SK-N-SH (cell line): ENCODE measurements at regions not wholly inside any gene's neighbourhood (a gene's known extent, or its start where the extent isn't known, plus 50 kb on each side); places are given as distances from the start of the nearest gene placed in this dataset.

Source experiments
- CTCF ChIA-PET: fragments of 300-600, 350-600 bp; formaldehyde crosslinking; extraction: SDS; loops from one replicate; lab custom pipeline; 2021; lab: Yijun Ruan, JAX
- POLR2A ChIA-PET: fragments of 350-600 bp; sonication (Branson Sonifier 250); formaldehyde crosslinking; extraction: SDS; loops from one replicate; lab custom pipeline; 2020; ENCODE audit warnings: antibody characterized with exemption, inconsistent platforms; lab: Yijun Ruan, JAX
- DNase-seq: peaks from one replicate; pipeline ENCODE4 v3.0.0; 2012
- H2AFZ ChIP-seq: fragments of 200-600 bp; sonication (generic); 2 replicates; pipeline ENCODE4 v1.8.1; 2016; ENCODE audit warnings: antibody characterized with exemption, mild to moderate bottlenecking, low read depth
- H3F3A ChIP-seq: fragments of 200-600 bp; sonication (generic); replicated peaks from 2 replicates; pipeline ENCODE3; 2016; ENCODE audit warnings: antibody characterized with exemption, mild to moderate bottlenecking; ENCODE audit not compliant: insufficient read depth
- H3K27ac ChIP-seq, 2 experiments: fragments of 200-500 bp in 1 of 2; fragments of 200-600 bp in 1 of 2; sonication (Bioruptor generic) in 1 of 2; sonication (generic), shearing (Covaris generic) in 1 of 2; 2 replicates each; pipeline versions ENCODE4 v1.5.1 to v1.6.1; 2014 to 2016; ENCODE audit warnings: low read depth in 2 of 2, inconsistent platforms in 1 of 2, low read length in 1 of 2, mild to moderate bottlenecking in 1 of 2, mixed read lengths in 1 of 2
- H3K27me3 ChIP-seq: fragments of 200-600 bp; sonication (generic), shearing (Covaris generic); 2 replicates; pipeline ENCODE4 v1.6.1; 2016; ENCODE audit warnings: mixed run types; ENCODE audit not compliant: insufficient read depth
- H3K36me3 ChIP-seq, 2 experiments: fragments of 200-500 bp in 1 of 2; fragments of 200-600 bp in 1 of 2; sonication (Bioruptor generic) in 1 of 2; sonication (generic) in 1 of 2; replicated peaks in 1 of 2; 2 replicates each; pipeline versions ENCODE3 to v1.5.1; 2014 to 2016; ENCODE audit warnings: low read length in 1 of 2, mild to moderate bottlenecking in 1 of 2; ENCODE audit not compliant: insufficient read depth in 2 of 2, control insufficient read depth in 1 of 2
- H3K4me1 ChIP-seq, 2 experiments: fragments of 200-500 bp in 1 of 2; fragments of 200-600 bp in 1 of 2; sonication (Bioruptor generic) in 1 of 2; sonication (generic), shearing (Covaris generic) in 1 of 2; 2 replicates each; pipeline versions ENCODE4 v1.5.1 to v1.6.1; 2014 to 2016; ENCODE audit warnings: low read depth in 1 of 2, low read length in 1 of 2, mixed run types in 1 of 2; ENCODE audit not compliant: insufficient read depth in 2 of 2, control insufficient read depth in 1 of 2
- H3K4me2 ChIP-seq: fragments of 200-600 bp; sonication (generic), shearing (Covaris generic); 2 replicates; pipeline ENCODE4 v1.6.1; 2017; ENCODE audit warnings: mixed run types
- H3K4me3 ChIP-seq, 2 experiments: fragments of 200-500 bp in 1 of 2; fragments of 200-600 bp in 1 of 2; sonication (Bioruptor generic) in 1 of 2; sonication (generic), shearing (Covaris generic) in 1 of 2; 2 replicates each; pipeline versions ENCODE4 v1.5.1 to v1.8.1; 2014 to 2016; ENCODE audit warnings: low read depth in 2 of 2, inconsistent platforms in 1 of 2, low read length in 1 of 2, mild to moderate bottlenecking in 1 of 2, mixed read lengths in 1 of 2, moderate library complexity in 1 of 2
- H3K79me2 ChIP-seq: fragments of 200-600 bp; sonication (generic); 2 replicates; pipeline ENCODE4 v1.8.1; 2017; ENCODE audit warnings: mild to moderate bottlenecking; ENCODE audit not compliant: insufficient read depth
- H3K9ac ChIP-seq: fragments of 200-600 bp; sonication (generic); 2 replicates; pipeline ENCODE4 v1.6.1; 2017; ENCODE audit warnings: mixed run types
- H3K9me2 ChIP-seq: fragments of 200-600 bp; sonication (generic); 2 replicates; pipeline ENCODE4 v1.6.1; 2017; ENCODE audit warnings: mixed run types
- H3K9me3 ChIP-seq: fragments of 200-600 bp; sonication (generic); 2 replicates; pipeline ENCODE4 v1.6.1; 2017; ENCODE audit warnings: mixed run types, mild to moderate bottlenecking, moderate library complexity
- H4K20me1 ChIP-seq: fragments of 200-600 bp; sonication (generic); 2 replicates; pipeline ENCODE4 v1.6.1; 2017; ENCODE audit warnings: mild to moderate bottlenecking, mixed run types; ENCODE audit not compliant: insufficient read depth
- FOSL2 ChIP-seq: IDR thresholded peaks from 2 replicates; pipeline ENCODE4 v1.4.0; 2012; ENCODE audit warnings: low read depth, mild to moderate bottlenecking, moderate library complexity, borderline replicate concordance
- JUND ChIP-seq: IDR thresholded peaks from 2 replicates; pipeline ENCODE4 v1.4.0; 2012
- RAD21 ChIP-seq: IDR thresholded peaks from 2 replicates; pipeline ENCODE4 v1.6.1; 2012; ENCODE audit warnings: mild to moderate bottlenecking, low read length
- TAF1 ChIP-seq: IDR thresholded peaks from 2 replicates; pipeline ENCODE4 v1.6.1; 2012; ENCODE audit warnings: low read depth, mild to moderate bottlenecking, low read length, moderate library complexity, borderline replicate concordance
- TCF12 ChIP-seq: IDR thresholded peaks from 2 replicates; pipeline ENCODE4 v1.4.0; 2012
- TEAD4 ChIP-seq: IDR thresholded peaks from 2 replicates; pipeline ENCODE4 v1.4.0; 2012; ENCODE audit warnings: mild to moderate bottlenecking, borderline replicate concordance; ENCODE audit not compliant: insufficient read depth
- WGBS: methylation state at CpG from one replicate; pipeline ENCODE4 v1.1.6; 2017; ENCODE audit warnings: low lambda C conversion rate; 5-methylcytosine and 5-hydroxymethylcytosine counted together
- TF ChIP-seq, protein P1 (sequence below): IDR thresholded peaks from 2 replicates; pipeline ENCODE4; 2012
- TF ChIP-seq, protein P2 (sequence below): fragments of 200-600 bp; sonication (generic); IDR thresholded peaks from 2 replicates; pipeline ENCODE4 v1.6.1; 2017; ENCODE audit warnings: antibody characterized with exemption, mild to moderate bottlenecking, moderate library complexity
- TF ChIP-seq, protein P3 (sequence below): fragments of 150-350 bp; IDR thresholded peaks from 2 replicates; pipeline ENCODE4 v1.6.1; 2017; ENCODE audit warnings: antibody characterized with exemption, low read length, low read depth, borderline replicate concordance

DNA sequence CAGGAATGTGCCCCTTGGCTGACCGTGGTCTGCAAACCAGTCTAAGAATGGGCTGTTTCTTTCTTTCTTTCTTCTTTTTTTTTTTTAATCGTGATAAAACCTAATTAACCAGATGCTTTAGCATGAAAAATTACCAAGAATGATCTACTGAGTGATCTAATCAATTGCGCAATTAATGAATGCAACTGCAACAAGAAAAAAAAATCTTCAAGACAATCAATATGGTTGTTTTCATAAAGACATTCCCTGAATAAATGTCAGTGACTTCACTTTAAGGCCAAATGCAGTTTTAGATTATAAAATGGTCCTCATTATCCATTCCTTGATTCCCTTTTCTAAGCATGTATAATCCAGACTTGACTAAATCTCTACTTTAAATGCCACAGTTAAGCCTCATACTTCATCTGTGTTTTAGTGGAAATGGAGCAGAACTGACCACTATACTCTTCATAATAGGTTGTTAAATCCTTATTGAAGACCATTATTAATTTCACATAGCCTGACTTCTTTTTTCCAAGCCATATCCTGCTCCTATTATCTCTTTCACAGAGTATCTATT lies 51.6 kb upstream of the SETD7 start:
- peaks cover 4% of the 10 kb centered on the region for H3F3A ChIP-seq
- H3K27me3 ChIP-seq = no peaks in the 10 kb centered on the region
- no peak overlapping the region for H3K9ac ChIP-seq
- H3K9me3 ChIP-seq = no peaks in the 10 kb centered on the region
- no peak for TF ChIP-seq TCF12
- no peak for TF ChIP-seq RAD21
- no peak for TF ChIP-seq FOSL2
- H3K79me2 ChIP-seq = no peaks in the 10 kb centered on the region
- 67% methylated on average over 3 of the region's 3 CpGs for WGBS
- H3K27ac ChIP-seq = no peak overlapping the region
- CTCF ChIA-PET = interaction anchor here (5.8 kb wide), 1 partner anchor 47 kb away, joined by 157 read pairs; no protein-coding TSS in a partner anchor
- H4K20me1 ChIP-seq = no peaks in the 10 kb centered on the region
- DNase-seq = no peak
- H2AFZ ChIP-seq = no peak overlapping the region
- POLR2A ChIA-PET = interaction anchor here (0.6 kb wide), 1 partner anchor 20 kb away, joined by 3 read pairs; no protein-coding TSS in a partner anchor
- no peak overlapping the region for H3K4me3 ChIP-seq
- no peaks in the 10 kb centered on the region for H3K36me3 ChIP-seq
- H3K4me1 ChIP-seq = peaks cover 0 to 23% of the 10 kb centered on the region in 2 experiments; a peak in 1 of 4 replicates
- no peak overlapping the region for H3K4me2 ChIP-seq
- no peaks in the 10 kb centered on the region for H3K9me2 ChIP-seq

DNA sequence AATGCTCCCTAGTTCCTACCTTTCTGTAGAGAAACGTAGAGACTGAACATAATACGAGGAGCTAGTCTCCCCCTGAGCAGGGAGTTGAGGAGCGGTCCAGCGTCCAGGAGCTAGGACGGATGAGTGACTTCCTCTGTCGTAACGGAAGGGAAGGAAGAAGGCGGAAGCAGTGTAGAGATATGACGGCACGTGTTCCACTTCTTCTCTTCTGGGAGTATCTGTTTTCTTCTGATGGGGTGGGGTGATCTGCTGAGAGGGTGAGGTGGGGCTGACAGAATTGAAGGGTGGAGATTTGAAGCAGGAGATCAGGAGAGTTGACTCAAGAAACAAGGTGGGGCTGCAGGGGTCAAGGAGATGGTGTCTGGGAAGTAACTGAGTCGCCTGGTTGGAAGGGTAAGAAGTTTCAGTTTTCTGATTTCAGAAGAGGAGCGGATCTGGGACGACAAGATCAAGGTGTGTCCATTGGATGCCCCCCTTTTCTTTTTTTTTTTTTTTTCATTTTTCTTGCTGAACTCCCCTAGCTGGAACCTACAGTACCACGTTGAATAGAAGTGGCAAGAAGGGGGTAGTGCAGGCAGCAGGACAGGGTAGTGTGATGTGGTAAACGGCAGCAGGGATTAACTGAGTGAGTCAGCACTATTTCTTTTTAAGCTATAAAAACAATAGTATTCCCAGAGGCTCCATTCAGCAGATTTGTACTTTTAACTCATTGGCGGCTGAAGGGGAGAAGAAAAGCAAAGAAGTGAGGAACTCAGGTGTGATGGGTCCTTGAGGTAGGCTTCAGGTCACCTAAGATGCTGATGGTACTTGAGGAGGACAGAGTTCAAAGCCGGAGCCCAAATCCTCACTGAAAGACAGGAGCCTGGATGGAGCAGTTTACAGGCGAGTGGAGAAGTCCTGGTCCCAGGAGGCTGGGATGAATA lies 50.8 kb upstream of the SETD7 start:
- no peak for TF ChIP-seq JUND
- TF ChIP-seq, protein P1, sequence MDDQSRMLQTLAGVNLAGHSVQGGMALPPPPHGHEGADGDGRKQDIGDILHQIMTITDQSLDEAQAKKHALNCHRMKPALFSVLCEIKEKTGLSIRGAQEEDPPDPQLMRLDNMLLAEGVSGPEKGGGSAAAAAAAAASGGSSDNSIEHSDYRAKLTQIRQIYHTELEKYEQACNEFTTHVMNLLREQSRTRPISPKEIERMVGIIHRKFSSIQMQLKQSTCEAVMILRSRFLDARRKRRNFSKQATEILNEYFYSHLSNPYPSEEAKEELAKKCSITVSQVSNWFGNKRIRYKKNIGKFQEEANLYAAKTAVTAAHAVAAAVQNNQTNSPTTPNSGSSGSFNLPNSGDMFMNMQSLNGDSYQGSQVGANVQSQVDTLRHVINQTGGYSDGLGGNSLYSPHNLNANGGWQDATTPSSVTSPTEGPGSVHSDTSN = no peak
- no peak for TF ChIP-seq TEAD4
- TF ChIP-seq, protein P2, sequence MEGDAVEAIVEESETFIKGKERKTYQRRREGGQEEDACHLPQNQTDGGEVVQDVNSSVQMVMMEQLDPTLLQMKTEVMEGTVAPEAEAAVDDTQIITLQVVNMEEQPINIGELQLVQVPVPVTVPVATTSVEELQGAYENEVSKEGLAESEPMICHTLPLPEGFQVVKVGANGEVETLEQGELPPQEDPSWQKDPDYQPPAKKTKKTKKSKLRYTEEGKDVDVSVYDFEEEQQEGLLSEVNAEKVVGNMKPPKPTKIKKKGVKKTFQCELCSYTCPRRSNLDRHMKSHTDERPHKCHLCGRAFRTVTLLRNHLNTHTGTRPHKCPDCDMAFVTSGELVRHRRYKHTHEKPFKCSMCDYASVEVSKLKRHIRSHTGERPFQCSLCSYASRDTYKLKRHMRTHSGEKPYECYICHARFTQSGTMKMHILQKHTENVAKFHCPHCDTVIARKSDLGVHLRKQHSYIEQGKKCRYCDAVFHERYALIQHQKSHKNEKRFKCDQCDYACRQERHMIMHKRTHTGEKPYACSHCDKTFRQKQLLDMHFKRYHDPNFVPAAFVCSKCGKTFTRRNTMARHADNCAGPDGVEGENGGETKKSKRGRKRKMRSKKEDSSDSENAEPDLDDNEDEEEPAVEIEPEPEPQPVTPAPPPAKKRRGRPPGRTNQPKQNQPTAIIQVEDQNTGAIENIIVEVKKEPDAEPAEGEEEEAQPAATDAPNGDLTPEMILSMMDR = peak; percentile 19; the same call in 1 of the 2 replicates
- TF ChIP-seq TAF1 = no peak
- TF ChIP-seq, protein P3, sequence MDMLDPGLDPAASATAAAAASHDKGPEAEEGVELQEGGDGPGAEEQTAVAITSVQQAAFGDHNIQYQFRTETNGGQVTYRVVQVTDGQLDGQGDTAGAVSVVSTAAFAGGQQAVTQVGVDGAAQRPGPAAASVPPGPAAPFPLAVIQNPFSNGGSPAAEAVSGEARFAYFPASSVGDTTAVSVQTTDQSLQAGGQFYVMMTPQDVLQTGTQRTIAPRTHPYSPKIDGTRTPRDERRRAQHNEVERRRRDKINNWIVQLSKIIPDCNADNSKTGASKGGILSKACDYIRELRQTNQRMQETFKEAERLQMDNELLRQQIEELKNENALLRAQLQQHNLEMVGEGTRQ = no peak
- peaks cover 0 to 23% of the 10 kb centered on the region in 2 experiments; a peak in 1 of 4 replicates for H3K4me1 ChIP-seq
- no peak overlapping the region for H3K4me2 ChIP-seq
- H2AFZ ChIP-seq = no peak overlapping the region
- ChIA-PET POLR2A (interaction anchor here (0.6 kb wide), 1 partner anchor 21 kb away, joined by 3 read pairs; no protein-coding TSS in a partner anchor), CTCF (interaction anchor here (0.6 to 5.8 kb wide), 5 partner anchors 11 to 754 kb away, joined by 3 to 157 read pairs (median 3); no protein-coding TSS in a partner anchor)
- DNase-seq = no peak
- 70% methylated on average over 18 of the region's 18 CpGs for WGBS
- no peaks in the 10 kb centered on the region for H3K79me2 ChIP-seq
- H3K27me3 ChIP-seq = no peaks in the 10 kb centered on the region
- H3K9me2 ChIP-seq = no peaks in the 10 kb centered on the region
- H3K9ac ChIP-seq = no peak overlapping the region
- H3K4me3 ChIP-seq = no peak overlapping the region
- peaks cover 4% of the 10 kb centered on the region for H3F3A ChIP-seq
- H3K27ac ChIP-seq = no peak overlapping the region
- no peaks in the 10 kb centered on the region for H3K9me3 ChIP-seq
- H4K20me1 ChIP-seq = no peaks in the 10 kb centered on the region
- H3K36me3 ChIP-seq = no peaks in the 10 kb centered on the region
